Upper lobe of left lung (tissue), 6 donors: ENCODE measurements at regions not wholly inside any gene's neighbourhood (a gene's known extent, or its start where the extent isn't known, plus 50 kb on each side); places are given as distances from the start of the nearest gene placed in this dataset.

Experiments
- ATAC-seq, 2 donors: fragments of 200-7000 bp; cut with Tn5 transposase; one replicate each; pipeline ENCODE4 v1.9.1; 2022; ENCODE audit warnings: mild to moderate bottlenecking in 2 of 2, moderate library complexity in 2 of 2; ENCODE audit not compliant: low FRiP score in 2 of 2
- DNase-seq, 2 donors: peaks; one replicate each; pipeline ENCODE4 v3.0.0-alpha.2; 2019 to 2020
- H3K27ac ChIP-seq, 4 donors: fragments of 200-600 bp; sonication (generic); one replicate each; pipeline ENCODE4 v1.5.1; 2016 to 2019
- H3K27me3 ChIP-seq, 4 donors: fragments of 200-600 bp; sonication (generic); one replicate each; pipeline ENCODE4 v1.5.1; 2017 to 2019
- H3K36me3 ChIP-seq, 4 donors: fragments of 200-600 bp; sonication (generic); one replicate each; pipeline ENCODE4 v1.5.1; 2016 to 2019
- H3K4me1 ChIP-seq, 4 donors: fragments of 200-600 bp; sonication (generic); one replicate each; pipeline ENCODE4 v1.5.1; 2018 to 2019
- H3K4me3 ChIP-seq, 4 donors: fragments of 200-600 bp; sonication (generic); one replicate each; pipeline ENCODE4 v1.5.1; 2017 to 2019; ENCODE audit warnings: mild to moderate bottlenecking in 2 of 4, moderate library complexity in 1 of 4
- H3K9me3 ChIP-seq, 4 donors: fragments of 200-600 bp; sonication (generic); one replicate each; pipeline ENCODE4 v1.5.1; 2018 to 2019
- CTCF ChIP-seq, 6 experiments: fragments of 450-650 bp in 4 of 6; fragments of 200-600 bp in 2 of 6; sonication (generic) in 2 of 6; IDR thresholded peaks; one replicate each; pipeline ENCODE4 v1.5.1; 2016 to 2019; ENCODE audit warnings: antibody characterized with exemption in 6 of 6
- EP300 ChIP-seq, 4 donors: sonication (generic); formaldehyde crosslinking; IDR thresholded peaks; one replicate each; pipeline ENCODE4 v1.5.1; 2017; ENCODE audit warnings: antibody characterized with exemption in 4 of 4, control low read depth in 2 of 4
- POLR2A ChIP-seq, 4 donors: fragments of 450-650 bp; IDR thresholded peaks; one replicate each; pipeline ENCODE4 v1.5.1; 2016 to 2017; ENCODE audit warnings: antibody characterized with exemption in 4 of 4, mild to moderate bottlenecking in 2 of 4
- POLR2AphosphoS5 ChIP-seq, 2 donors: sonication (generic); formaldehyde crosslinking; IDR thresholded peaks; one replicate each; pipeline ENCODE4 v1.5.1; 2017; ENCODE audit warnings: antibody characterized with exemption in 2 of 2
- WGBS, 2 donors: methylation state at CpG; one replicate each; pipeline ENCODE4 v1.1.5; 2017 to 2018; 5-methylcytosine and 5-hydroxymethylcytosine counted together
- donor health status: DM: no; HTN: no; CAD: no; lungs with moderate emphysema.
- donor health status: DM: no; HTN: yes; CAD: no; lungs with severe emphysema.

- ATAC-seq (no peak), DNase-seq (no peak)
- Histone ChIP-seq H3K36me3 (no peaks in the 10 kb centered on the region), H3K27me3 (no peaks in the 10 kb centered on the region), H3K4me3 (no peak overlapping the region), H3K27ac (no peak overlapping the region), H3K9me3 (no peaks in the 10 kb centered on the region), H3K4me1 (no peaks in the 10 kb centered on the region)
- WGBS, 2 donors = 81 to 84% methylated on average over 5 of the region's 5 CpGs
- TF ChIP-seq CTCF (IDR thresholded peaks at IDR 0.05) (no peak), POLR2AphosphoS5 (IDR thresholded peaks at IDR 0.05) (no peak), POLR2A (IDR thresholded peaks at IDR 0.05) (no peak), EP300 (IDR thresholded peaks at IDR 0.05) (no peak)
These were observed 420.9 kb downstream of the PREX1 start for GRCh38 chr20:48406912-48407340.

- Histone ChIP-seq H3K36me3 (no peaks in the 10 kb centered on the region), H3K27ac (no peak overlapping the region), H3K9me3 (no peaks in the 10 kb centered on the region), H3K27me3 (no peaks in the 10 kb centered on the region), H3K4me3 (no peak overlapping the region), H3K4me1 (no peaks in the 10 kb centered on the region)
- 77 to 78% methylated on average over 4 of the region's 4 CpGs for WGBS, 2 donors
- no peak for ATAC-seq
- TF ChIP-seq EP300 (IDR thresholded peaks at IDR 0.05) = no peak
- no peak for TF ChIP-seq POLR2AphosphoS5 (IDR thresholded peaks at IDR 0.05)
- TF ChIP-seq CTCF (IDR thresholded peaks at IDR 0.05) = no peak
- no peak for DNase-seq
These were observed 421.3 kb downstream of the PREX1 start for GRCh38 chr20:48406498-48406897.

- Histone ChIP-seq H3K27me3 (no peaks in the 10 kb centered on the region), H3K4me1 (no peaks in the 10 kb centered on the region), H3K27ac (no peak overlapping the region), H3K9me3 (no peaks in the 10 kb centered on the region), H3K36me3 (no peaks in the 10 kb centered on the region), H3K4me3 (no peak overlapping the region)
- WGBS, 2 donors = 65 to 84% methylated on average over 3 to 13 of the region's 13 CpGs
- ATAC-seq (no peak), DNase-seq (peak in 1 of 2 donors; percentile 56)
- TF ChIP-seq POLR2A (IDR thresholded peaks at IDR 0.05) = no peak
- TF ChIP-seq POLR2AphosphoS5 (IDR thresholded peaks at IDR 0.05) = no peak
- TF ChIP-seq EP300 (IDR thresholded peaks at IDR 0.05) = no peak
- no peak for TF ChIP-seq CTCF (IDR thresholded peaks at IDR 0.05)
These were observed 421.9 kb downstream of the PREX1 start for GRCh38 chr20:48405909-48406308.

GRCh38 chr20:48404598-48404997 lies 423.2 kb downstream of the PREX1 start:
- H3K27ac ChIP-seq = no peak overlapping the region
- no peaks in the 10 kb centered on the region for H3K36me3 ChIP-seq
- DNase-seq (no peak), ATAC-seq (no peak)
- H3K9me3 ChIP-seq = no peaks in the 10 kb centered on the region
- 71 to 81% methylated on average over 5 of the region's 5 CpGs for WGBS, 2 donors
- no peak overlapping the region for H3K4me3 ChIP-seq
- TF ChIP-seq POLR2AphosphoS5 (IDR thresholded peaks at IDR 0.05) (no peak), POLR2A (IDR thresholded peaks at IDR 0.05) (no peak), CTCF (IDR thresholded peaks at IDR 0.05) (no peak), EP300 (IDR thresholded peaks at IDR 0.05) (no peak)
- H3K4me1 ChIP-seq = no peaks in the 10 kb centered on the region
- H3K27me3 ChIP-seq = no peaks in the 10 kb centered on the region

- no peaks in the 10 kb centered on the region for H3K27me3 ChIP-seq
- H3K4me1 ChIP-seq = no peaks in the 10 kb centered on the region
- H3K36me3 ChIP-seq = no peaks in the 10 kb centered on the region
- H3K27ac ChIP-seq = no peak overlapping the region
- no peaks in the 10 kb centered on the region for H3K9me3 ChIP-seq
- no peak for TF ChIP-seq EP300 (IDR thresholded peaks at IDR 0.05)
- TF ChIP-seq POLR2AphosphoS5 (IDR thresholded peaks at IDR 0.05) = no peak
- TF ChIP-seq CTCF (IDR thresholded peaks at IDR 0.05) = no peak
- no peak for TF ChIP-seq POLR2A (IDR thresholded peaks at IDR 0.05)
- DNase-seq = no peak
- H3K4me3 ChIP-seq = no peak overlapping the region
- 80 to 86% methylated on average over 6 to 7 of the region's 7 CpGs for WGBS, 2 donors
- no peak for ATAC-seq
These were observed 424.5 kb downstream of the PREX1 start for GRCh38 chr20:48403167-48403761.
